GM19372 (cell line): ENCODE measurements at regions not wholly inside any gene's neighbourhood (a gene's known extent, or its start where the extent isn't known, plus 50 kb on each side); places are given as distances from the start of the nearest gene placed in this dataset.

Source experiments
- ATAC-seq: cut with Tn5 transposase; IDR thresholded peaks from one replicate; pipeline ENCODE4 v1.9.1; 2021; ENCODE audit warnings: mild to moderate bottlenecking, low read depth, moderate library complexity; ENCODE audit not compliant: unreplicated experiment

DNA sequence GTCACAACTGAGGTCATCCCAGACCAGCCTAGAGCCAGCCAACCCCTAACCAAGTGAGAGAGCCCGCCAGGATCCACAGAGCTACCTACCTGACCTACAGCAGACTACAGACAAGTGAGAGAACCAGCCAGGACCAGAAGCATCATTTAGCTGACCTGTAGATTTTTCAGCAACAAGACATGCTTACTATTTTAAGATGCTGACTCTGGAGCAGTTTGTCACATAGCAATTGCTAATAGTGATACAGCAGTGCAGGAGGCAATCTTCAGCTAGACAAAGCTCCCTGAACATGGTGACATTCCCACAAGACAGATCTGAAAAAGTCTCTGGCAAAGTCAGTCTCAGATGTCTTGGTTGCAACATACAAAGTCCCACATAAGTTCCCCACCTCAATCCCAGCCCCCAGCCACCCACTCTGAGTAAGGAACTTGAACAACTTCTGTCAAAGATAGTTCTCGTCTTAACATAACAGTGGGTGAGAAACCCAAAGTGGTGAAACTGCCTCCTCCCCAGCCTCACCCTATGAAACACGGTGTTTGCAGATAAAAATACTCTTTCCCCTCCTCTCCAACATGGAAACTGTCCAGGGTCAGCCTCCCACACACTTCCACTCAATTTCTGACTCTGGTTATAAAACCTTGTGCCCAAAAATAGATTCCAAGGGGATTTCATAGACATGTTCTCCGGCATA is 120.3 kb upstream of the SLC6A11 start:
- ATAC-seq: no peak

DNA sequence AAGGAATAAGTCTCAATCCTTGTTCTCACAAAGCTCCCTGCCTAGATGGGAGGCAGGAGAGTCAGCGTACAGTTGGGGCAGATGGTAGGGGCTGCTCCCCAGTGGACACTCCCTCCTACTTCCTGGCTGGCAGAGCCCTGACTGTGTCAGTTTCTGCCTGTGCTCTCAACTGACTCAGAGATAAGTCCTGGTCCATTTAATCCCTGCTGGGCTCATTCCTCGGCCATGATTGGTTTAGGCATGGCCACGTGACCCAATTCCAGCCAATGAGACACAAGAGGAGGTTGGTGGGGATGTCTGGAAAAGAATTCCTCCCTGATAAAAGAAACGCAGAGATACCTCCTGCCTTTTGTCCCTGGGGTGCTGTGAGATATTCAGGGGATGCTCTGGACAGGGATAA is 118.1 kb upstream of the SLC6A11 start:
- no peak for ATAC-seq

DNA sequence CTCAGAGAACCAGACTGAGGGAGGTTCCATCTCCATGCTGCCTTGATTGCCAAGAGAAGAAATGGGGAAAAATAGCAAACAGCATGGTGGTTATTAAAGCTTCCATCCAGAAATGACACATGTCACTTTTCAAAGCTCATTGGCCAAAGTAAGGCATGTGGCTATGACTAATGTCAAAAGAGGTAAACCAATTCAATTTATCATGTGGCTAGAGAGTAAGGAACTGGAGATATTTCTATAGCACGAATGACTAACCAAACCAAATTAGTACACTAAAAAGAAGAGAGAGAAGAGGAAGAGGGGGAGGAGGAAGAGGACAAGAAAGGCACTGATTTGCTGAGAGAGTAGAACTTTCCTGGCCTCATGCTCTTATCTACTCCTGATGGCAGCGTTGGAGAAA is 115.2 kb upstream of the SLC6A11 start:
- no peak for ATAC-seq

DNA sequence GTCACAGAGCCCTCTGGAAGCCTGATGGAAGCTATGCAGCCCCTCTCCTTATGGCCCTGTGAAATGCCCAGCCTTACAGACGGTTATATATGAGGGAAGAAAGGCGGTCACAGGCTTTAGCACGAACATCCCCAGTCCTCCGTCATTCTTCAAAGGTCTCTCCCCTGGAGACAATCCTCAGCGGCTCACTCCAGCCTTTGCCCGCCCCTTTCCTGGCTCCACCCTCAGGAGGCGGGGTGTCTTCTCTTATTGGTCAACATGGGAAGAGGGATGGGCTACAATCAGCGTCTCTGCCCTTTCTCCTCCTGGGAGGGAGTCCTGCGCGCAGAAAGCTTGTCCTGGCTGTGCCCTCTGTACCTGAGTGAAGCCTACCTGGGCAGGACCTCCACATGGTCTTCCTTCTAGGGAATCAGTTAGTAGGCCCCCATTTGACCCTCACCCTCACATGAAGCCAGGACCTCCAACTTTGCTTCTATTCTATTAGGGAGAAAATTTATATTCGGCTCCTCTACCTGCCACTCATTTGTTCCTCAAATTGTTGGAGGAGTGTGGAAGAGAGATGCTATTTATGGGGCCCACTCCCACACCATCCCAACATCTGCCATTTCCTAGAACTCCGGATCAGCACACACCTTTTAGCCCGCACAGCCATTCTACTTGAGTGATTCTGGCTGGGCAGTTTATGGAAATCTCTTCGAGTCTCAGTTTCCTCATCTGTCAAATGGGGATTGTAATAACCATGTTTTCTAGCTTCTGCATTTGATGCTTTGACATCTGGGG is 112.9 kb upstream of the SLC6A11 start:
- no peak for ATAC-seq

DNA sequence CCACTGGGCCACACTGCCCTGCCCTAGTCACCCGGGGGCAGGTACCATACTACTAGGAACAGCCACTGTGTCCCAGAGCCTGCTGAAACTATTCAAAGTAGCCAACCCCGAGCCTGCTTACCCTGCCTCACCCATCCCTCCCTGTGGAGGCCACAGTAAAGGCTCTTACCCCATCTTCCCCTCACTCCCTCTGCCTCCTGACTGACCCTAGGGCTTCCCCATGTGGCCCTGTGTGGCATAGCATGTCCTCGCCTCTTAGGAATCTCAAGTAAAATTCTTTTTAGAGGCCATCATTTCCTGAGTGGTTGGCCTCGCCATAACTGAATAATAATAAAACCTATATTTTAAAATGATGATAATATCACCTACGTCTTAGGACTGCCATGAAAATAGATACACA is 112.2 kb upstream of the SLC6A11 start:
- ATAC-seq: no peak

DNA sequence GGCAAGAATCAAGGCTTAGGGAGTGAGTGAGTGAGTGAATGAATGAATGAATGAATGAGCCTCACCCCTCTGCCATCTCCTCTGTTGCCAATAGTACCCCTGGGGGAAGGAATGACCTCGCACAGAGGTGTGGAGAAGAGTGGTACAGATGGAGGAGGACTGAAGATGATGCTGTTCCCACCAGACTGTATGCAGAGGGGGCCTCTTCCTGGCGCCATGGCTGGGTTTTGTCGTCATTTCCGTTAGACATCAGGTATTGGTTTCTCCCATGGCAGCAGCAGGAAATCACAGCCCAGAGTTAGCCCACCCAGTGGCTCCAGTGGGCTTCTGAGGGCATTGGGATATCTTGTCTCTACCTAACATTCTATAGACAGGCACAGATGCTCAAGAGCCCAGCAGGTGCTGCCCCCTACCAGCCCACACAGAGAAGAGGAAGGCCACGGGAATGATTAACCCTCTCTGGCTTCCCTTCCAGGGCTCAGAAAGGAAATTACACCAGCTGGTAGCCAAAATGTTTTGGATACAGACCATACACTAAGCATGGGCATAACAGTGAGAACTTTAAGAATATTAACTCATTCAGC is 109.8 kb upstream of the SLC6A11 start:
- ATAC-seq: no peak

DNA sequence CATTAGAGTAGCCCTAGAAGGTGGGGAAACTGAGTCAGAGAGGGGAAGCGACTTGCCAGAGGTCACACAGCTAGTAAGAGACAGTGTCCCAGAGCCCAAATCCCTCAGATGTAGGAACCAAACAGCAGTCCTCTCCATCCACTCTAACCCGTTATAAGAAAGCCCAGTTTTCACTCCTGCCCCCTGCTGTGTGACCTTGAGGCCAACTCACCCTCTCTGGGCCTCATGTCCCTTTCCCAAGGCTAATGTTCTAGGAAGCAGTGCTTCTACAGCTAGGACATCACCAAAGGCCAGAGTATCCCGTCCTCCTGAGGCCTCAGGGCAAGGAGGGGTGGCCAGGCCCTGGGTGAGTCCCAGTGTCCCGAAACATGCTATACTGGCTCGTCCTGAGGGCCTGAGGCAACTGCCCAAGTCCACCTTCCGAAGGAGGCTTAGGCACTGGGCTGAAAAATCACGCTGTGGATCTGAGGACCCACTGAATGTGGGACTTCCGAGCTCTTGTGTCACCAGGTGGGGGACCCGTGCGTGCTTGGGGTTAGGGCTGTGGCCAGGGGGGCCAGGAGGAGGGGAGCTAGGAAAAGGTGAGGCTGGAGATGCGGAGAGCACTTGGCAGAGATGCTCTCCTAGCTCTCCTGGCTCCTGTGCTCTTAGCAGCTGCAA is 109.2 kb upstream of the SLC6A11 start:
- no peak for ATAC-seq

DNA sequence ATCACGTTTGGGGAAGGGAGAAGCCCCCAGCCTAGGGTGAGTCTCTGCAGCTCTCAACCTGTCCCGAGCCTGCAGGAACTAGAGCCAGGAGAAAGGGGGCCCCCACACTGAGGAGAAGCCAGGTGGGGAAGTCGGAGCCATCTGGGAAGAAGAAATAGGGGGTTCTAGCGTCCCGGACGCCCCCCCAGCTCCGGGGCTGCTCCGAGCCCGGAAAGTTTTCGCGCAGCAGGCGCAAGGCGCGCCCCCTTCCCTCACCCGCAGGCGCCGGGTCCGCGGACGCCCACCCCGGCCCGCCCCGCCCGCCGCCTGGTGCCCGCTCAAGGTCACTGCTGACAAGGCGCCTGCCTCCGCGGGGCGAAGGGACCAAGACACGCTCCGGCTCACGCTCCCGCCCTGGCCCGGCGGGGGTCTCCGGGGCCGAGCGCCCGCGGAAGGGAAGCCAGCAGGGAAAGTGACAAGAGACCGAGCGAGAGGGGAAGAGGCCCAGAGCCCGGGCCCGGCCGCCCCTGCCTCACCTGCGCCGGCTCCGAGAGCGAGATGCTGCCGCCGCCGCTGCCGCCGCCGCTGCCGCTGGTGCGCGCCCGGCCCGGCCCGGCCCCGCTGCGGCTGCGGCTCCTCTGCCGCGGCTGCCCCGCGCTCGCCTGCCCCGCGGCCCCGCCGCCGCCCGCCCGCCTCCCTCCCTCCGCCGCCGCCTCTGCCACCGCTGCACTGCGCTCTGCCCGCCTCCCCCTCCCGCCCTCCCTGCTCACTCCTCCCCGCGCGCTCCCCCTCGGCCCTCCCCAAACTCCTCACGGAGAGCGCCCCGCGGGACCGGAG is 108.4 kb upstream of the SLC6A11 start:
- no peak for ATAC-seq

DNA sequence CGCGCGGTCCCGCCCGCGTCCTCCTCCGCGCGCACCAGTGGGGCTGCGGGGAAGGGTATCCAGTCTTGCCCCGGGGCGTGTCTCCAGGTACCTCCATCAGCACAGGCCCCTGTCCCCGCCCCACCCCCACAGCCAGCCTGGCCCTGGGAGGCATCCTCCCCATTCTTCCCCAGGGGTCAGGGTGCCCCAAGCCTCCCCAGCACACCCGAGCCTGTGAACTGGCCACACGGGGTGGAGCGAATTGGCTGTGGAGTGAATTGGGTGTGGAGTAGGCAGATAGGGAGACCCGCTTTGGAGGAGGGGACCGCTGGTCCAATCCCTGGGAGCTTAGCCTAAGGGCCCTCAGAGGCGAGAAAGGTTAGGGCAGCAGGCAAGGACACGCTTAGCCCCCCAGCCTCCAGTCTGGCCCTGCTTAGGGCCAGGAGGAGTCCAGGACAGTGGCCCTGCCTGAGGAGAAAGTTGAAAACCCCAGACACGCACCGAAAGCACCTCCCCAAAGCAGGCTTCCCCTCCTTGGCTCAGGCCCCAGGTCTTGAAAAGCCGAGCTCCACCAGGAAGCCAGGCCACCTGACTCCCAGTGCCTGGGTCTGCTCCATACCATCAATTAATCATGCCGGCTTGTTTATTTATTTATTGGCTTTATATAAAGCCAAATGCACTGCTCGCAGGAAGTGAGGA is 107.7 kb upstream of the SLC6A11 start:
- ATAC-seq: no peak

DNA sequence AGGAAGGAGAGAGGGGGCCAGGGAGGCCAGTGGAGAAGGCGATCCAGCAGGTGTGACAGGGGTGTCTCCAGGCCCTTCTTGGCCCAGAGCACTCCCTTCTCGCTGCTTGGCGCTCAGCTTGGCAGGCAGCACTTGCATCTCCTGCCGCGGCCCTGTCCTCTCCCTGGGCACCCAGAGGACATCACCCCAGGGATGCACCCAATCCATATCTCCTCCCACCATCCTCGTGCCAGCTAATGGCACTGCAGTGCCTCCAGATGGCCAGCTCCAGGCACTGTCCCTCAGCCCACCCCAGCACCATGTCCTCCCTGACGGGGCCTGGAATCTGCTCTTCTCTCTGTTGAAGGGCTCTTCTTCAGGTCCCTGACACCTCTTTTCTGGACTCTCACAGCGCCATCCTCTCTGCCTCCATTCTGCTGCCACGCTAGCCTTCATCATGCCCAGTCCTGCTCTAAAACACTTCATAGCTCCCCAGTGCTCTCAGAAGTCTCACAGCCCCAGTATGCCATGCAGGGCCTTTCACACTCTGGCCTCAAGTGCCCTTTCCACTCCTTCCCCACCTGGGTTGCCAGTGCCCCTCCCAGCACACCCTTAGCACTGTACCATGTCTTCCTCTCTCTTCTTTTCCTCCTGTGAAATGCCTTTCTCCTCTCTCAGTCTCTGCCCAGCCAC is 106.8 kb upstream of the SLC6A11 start:
- ATAC-seq: no peak

DNA sequence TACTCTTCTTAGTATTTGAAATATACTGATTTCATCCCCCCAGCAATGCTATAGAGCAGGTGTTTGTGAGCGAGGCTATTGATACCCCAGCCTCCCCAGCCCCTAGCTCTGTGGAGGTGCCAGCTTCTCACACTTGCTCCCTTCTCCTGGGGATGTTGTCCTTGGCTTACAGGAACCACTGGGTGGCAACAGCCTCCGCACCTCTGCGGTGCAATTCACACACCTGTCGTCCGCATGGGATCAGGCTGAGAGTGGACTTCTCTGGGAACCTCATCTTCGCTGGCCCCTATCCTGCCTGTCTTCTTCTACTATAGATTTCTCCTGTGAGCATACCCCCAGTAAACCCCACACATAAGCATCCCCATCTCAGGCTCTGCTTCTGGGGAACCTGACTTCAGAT is 103.9 kb upstream of the SLC6A11 start:
- ATAC-seq: no peak

DNA sequence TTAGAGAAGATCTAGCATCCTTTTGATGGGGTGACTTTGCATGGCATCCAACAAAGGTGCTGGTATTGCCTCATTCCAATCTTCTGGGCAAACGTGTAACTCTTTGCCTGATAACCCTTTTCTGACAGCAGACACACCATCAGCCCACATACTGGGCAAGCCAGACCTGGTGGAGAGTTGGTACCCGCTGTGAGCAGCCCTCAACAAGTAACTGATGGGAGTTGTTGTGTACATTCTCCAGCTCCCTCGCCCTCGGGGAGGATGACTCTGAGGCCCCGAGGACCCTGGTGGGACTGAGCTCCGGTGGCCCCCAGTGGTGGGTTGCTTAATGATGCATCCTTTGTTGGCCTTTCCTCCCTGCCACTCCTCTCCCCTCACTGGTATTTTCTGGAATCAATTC is 102.4 kb upstream of the SLC6A11 start:
- ATAC-seq: no peak

DNA sequence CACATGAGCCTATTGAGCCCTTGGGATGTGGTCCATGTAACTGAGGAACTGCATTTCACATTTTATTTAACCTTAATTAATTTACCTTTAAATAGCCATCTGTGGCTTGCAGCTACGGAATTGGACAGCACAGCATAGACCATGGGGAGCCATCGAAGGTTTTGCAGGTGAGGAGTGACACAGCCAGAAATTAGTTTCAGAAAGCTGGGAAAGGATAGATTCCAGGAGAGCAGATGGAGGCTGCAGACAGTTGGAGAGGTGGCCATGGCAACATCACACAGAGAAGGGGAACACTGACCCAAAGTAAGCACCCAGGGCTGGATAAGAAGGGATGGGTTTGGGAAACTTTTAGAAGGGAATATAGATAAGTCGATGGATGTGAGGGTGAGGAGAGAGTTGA is 100.1 kb upstream of the SLC6A11 start:
- ATAC-seq: no peak

DNA sequence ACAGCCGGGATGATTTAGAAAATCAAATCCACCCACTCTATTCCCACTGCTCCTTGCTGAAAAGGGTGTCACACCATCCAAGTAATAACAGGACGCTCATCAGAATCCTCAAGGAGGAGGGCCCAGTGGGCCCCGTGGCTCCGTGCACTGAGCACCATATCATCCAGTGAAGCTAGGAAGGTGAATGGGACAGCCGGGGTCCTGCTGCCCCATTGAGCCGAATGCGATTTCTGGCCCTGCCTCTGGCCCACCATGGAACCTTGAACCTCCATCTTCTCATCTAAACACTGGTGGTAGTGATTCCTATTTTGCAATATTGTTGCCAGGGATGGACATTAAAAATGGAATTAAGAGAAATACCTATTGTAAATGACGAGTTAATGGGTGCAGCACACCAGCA is 99.1 kb upstream of the SLC6A11 start:
- no peak for ATAC-seq

DNA sequence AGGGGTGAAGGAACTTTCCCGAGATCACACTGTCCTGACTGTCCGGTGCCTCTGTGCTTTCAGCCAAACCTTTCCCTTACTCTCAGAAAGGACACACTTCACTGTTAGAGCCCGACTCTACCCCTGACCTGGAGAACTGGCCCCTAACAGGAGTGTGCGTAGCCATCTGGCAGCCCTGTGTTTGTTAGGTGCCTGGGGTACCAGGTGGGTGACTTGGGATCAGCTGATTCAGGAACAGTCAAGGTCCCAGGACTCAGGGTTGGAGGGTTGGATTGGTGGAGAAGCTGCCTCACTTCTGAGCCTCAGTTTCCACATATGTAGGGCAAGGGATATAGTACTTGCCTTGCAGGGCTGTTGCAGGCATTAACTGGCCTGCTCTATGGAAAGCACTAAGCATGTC is 98.3 kb upstream of the SLC6A11 start:
- ATAC-seq: no peak

DNA sequence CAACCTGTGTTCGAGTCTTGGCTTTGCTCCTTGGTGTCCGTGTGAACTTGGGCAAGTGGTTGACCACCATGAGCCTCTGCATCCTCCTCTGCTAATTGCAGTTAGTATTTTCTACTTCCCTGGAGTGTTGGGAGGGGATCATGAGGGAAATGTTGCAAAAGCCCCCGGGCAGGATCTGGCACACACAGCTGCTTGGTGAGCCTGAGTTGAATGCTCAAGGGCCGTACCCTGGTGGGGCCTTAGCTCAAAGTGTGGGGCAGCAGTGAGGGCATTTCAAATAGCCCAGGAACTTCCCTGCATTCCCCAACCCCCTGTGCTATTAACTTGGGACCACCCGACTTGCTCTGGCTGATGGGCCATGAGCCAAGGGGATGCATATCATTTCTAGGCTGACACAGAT is 94.9 kb upstream of the SLC6A11 start:
- no peak for ATAC-seq

DNA sequence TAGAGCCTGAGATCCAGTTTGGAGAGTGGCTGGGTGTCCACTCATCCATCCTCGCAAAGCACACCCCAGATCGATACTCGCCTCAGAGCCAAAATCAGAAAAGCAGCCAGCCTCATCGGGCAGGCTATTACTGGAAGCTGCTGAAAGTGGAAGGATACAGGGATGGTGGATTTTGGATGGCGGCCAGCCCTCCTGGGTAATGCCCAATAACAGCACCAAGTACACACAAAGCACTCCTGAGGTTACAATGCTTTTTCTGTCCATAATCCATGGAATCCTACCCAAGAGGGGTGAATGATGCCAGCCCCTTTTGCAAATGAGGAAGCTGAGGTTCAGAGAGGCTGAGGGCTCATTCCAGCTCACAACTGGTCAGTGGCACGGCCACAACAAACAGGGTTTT is 93.1 kb upstream of the SLC6A11 start:
- no peak for ATAC-seq

DNA sequence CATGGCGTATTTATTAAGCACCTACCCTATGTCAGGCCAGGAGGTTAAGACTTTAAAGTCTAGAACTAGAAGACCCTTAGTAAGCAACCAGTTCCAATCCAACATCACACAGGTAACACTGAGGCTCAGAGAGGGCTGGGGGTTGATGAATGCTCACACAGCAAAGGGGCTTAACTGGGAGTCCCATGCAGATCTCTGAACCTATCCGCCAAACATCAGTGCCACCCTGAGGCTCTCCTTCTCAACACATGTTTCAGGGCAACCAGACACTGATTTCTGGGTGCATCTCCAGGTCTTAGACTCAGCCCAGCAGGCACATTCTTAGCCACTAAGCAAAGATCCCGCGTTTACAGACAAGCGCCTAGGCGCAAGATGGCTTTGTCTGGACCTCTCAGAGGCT is 92.0 kb upstream of the SLC6A11 start:
- no peak for ATAC-seq

DNA sequence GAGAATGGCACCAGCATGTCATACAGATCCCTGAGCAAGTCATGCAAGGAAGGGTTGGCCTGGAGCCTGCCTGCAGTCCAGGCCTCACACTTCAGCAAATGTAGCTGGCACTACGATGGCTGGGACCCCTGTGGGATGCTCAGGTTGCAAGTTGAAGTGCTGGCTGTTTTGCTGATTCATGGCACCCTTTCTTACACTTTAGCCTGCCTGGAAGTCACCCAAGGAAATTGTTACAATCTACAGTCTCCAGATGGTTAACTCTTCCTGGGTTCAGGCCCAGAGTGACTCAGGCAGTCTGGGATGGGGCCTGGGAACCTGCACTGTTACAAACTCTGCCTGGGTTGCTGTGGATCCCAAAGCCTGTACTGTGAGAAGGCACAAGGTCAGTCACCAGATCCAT is 91.0 kb upstream of the SLC6A11 start:
- ATAC-seq: no peak

DNA sequence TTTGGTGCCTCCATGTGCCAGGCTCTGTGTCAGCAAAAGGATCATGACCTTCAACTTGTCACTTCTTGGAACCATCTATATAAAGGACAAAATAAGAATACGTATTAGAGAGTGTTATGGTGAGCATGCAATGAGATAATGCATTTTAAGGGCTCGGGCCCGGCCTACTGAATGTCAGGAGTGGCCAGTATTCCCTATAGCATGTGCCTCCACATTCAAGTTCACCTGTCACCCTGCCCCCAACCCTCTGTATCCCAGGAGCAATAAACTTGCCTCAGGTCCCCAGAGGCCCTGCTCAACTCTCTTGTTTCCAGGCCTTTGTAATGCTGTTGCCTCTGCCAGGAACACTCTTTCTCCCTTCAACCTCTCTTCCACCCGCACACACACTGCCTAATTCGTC is 90.2 kb upstream of the SLC6A11 start:
- ATAC-seq: no peak
